K562 (cell line): ENCODE measurements at regions not wholly inside any gene's neighbourhood (a gene's known extent, or its start where the extent isn't known, plus 50 kb on each side); places are given as distances from the start of the nearest gene placed in this dataset.

Source experiments
- ATAC-seq: fragments of 200-7000 bp; cut with Tn5 transposase; 3 replicates; pipeline ENCODE4 v1.9.1; 2020; ENCODE audit warnings: moderate library complexity
- BruUV-seq: library from RNA; stranded (reverse); fragments of 400-500 nt; replicated peaks from 2 replicates; lab custom pipeline; 2021; lab: Mats Ljungman, UMichigan
- CTCF ChIA-PET: fragments of 300-600 bp; formaldehyde crosslinking; extraction: SDS; loops from one replicate; lab custom pipeline; 2021; ENCODE audit warnings: low intra/inter-chr PET ratio; lab: Yijun Ruan, JAX
- POLR2A ChIA-PET: fragments of 300-600, 350-650 bp; sonication (Branson Sonifier 250); formaldehyde crosslinking; extraction: SDS; loops from one replicate; lab custom pipeline; 2021; ENCODE audit warnings: antibody characterized with exemption, inconsistent platforms; lab: Yijun Ruan, JAX
- DNase-seq, 4 experiments: peaks; one replicate each; pipeline versions ENCODE4 v3.0.0 to v3.0.0-alpha.2; 2011 to 2018; ENCODE audit warnings: low spot score in 3 of 4, mixed read lengths in 3 of 4; ENCODE audit errors: extremely low read depth in 1 of 4
- FAIRE-seq: peaks from 2 replicates; lab custom pipeline; 2011; peaks lifted over from hg19 to GRCh38; lab: Jason Lieb, UNC
- H2AFZ ChIP-seq: 2 replicates; pipeline ENCODE4 v1.6.0; 2011; ENCODE audit warnings: low read depth, low read length, control low read depth, inconsistent platforms
- H3K27ac ChIP-seq: fragments of 200-600 bp; 3 replicates; pipeline ENCODE4 v1.8.0; 2011; ENCODE audit warnings: low read depth, mild to moderate bottlenecking, control low read depth, inconsistent platforms, low read length, moderate library complexity, mixed read lengths; ENCODE audit errors: extremely low read depth
- H3K27me3 ChIP-seq, 2 experiments: fragments of 300-600 bp in 1 of 2; 2 replicates in 1 of 2; 3 replicates in 1 of 2; pipeline versions ENCODE4 v1.6.0 to v1.8.0; 2011; ENCODE audit warnings: inconsistent platforms in 2 of 2, low read length in 2 of 2, mild to moderate bottlenecking in 1 of 2, mixed read lengths in 1 of 2, moderate library complexity in 1 of 2; ENCODE audit not compliant: control insufficient read depth in 2 of 2, insufficient read depth in 2 of 2
- H3K36me3 ChIP-seq: fragments of 300-600 bp; 3 replicates; pipeline ENCODE4 v1.8.0; 2011; ENCODE audit warnings: mild to moderate bottlenecking, low read length, inconsistent platforms; ENCODE audit not compliant: control insufficient read depth, insufficient read depth
- H3K4me1 ChIP-seq, 2 experiments: fragments of 200-600 bp in 1 of 2; replicated peaks in 1 of 2; 2 replicates in 1 of 2; 3 replicates in 1 of 2; pipeline versions ENCODE4 v1.5.1 to v1.8.0; 2011; ENCODE audit warnings: inconsistent platforms in 2 of 2, low read length in 2 of 2, mild to moderate bottlenecking in 1 of 2, mixed read lengths in 1 of 2, moderate library complexity in 1 of 2; ENCODE audit not compliant: control insufficient read depth in 2 of 2, insufficient read depth in 2 of 2
- H3K4me2 ChIP-seq: 2 replicates; pipeline ENCODE4 v1.6.1; 2011; ENCODE audit warnings: low read length, control low read depth, inconsistent platforms, mixed read lengths; ENCODE audit not compliant: insufficient read depth
- H3K4me3 ChIP-seq: fragments of 200-600 bp; sonication (generic), shearing (Covaris generic); 2 replicates; pipeline ENCODE4 v1.5.1; 2016; ENCODE audit warnings: control low read depth, inconsistent platforms
- H3K79me2 ChIP-seq: fragments of 200-600 bp; 3 replicates; pipeline ENCODE4 v1.8.0; 2011; ENCODE audit warnings: low read length, inconsistent platforms; ENCODE audit not compliant: control insufficient read depth, insufficient read depth
- H3K9ac ChIP-seq, 2 experiments: 2 replicates each; pipeline versions ENCODE4 v1.6.0 to v1.6.1; 2011; ENCODE audit warnings: low read depth in 2 of 2, low read length in 2 of 2, control low read depth in 1 of 2, inconsistent platforms in 1 of 2, mild to moderate bottlenecking in 1 of 2, mixed read lengths in 1 of 2; ENCODE audit not compliant: insufficient read depth in 1 of 2
- H3K9me1 ChIP-seq: one replicate; pipeline ENCODE4 v1.6.0; 2011; ENCODE audit warnings: inconsistent platforms, mild to moderate bottlenecking, low read length, moderate library complexity; ENCODE audit not compliant: control insufficient read depth, insufficient read depth
- H3K9me3 ChIP-seq: replicated peaks from 2 replicates; pipeline ENCODE4 v1.5.1; 2011; ENCODE audit warnings: low read depth, low read length, inconsistent platforms; ENCODE audit not compliant: control insufficient read depth, insufficient read depth
- H4K20me1 ChIP-seq: replicated peaks from 2 replicates; pipeline ENCODE4 v1.6.1; 2011; ENCODE audit warnings: low read length, inconsistent platforms, mixed read lengths; ENCODE audit not compliant: control insufficient read depth, insufficient read depth
- ARID4B ChIP-seq: sonication (generic); formaldehyde crosslinking; IDR thresholded peaks from 2 replicates; pipeline ENCODE4 v1.8.0; 2022; ENCODE audit warnings: mild to moderate bottlenecking, missing genetic modification reagents
- ATF6 ChIP-seq: sonication (generic); formaldehyde crosslinking; IDR thresholded peaks from 2 replicates; pipeline ENCODE4 v1.4.0; 2020; ENCODE audit warnings: mild to moderate bottlenecking, missing genetic modification reagents
- BACH1 ChIP-seq: fragments of 200-800 bp; sonication (Bioruptor generic); IDR thresholded peaks from 2 replicates; pipeline ENCODE4 v1.6.1; 2016; ENCODE audit warnings: missing genetic modification characterization, missing compliant biosample characterization
- CUX1 ChIP-seq: fragments of 200-800 bp; sonication (Bioruptor generic); IDR thresholded peaks from 2 replicates; pipeline ENCODE4 v1.6.1; 2016; ENCODE audit warnings: missing genetic modification characterization, missing compliant biosample characterization
- EHMT2 ChIP-seq: fragments of 450-650 bp; IDR thresholded peaks from 2 replicates; pipeline ENCODE4 v1.6.1; 2018; ENCODE audit warnings: antibody characterized with exemption
- KLF1 ChIP-seq: fragments of 450-650 bp; IDR thresholded peaks from 2 replicates; pipeline ENCODE4 v1.6.1; 2016; ENCODE audit warnings: missing genetic modification characterization, missing compliant biosample characterization
- NR2F6 ChIP-seq: fragments of 450-650 bp; formaldehyde crosslinking; IDR thresholded peaks from 2 replicates; pipeline ENCODE4 v1.4.0; 2020; ENCODE audit warnings: mild to moderate bottlenecking
- SIN3A ChIP-seq, 2 experiments: fragments of 150-350 bp in 1 of 2; IDR thresholded peaks; 2 replicates each; pipeline ENCODE4 v1.6.1; 2011 to 2016; ENCODE audit warnings: borderline replicate concordance in 2 of 2, low read depth in 2 of 2, low read length in 2 of 2, mild to moderate bottlenecking in 2 of 2, moderate library complexity in 2 of 2; ENCODE audit not compliant: control insufficient read depth in 1 of 2
- SMAD3 ChIP-seq: fragments of 450-650 bp; formaldehyde crosslinking; conservative IDR thresholded peaks from 2 replicates; pipeline ENCODE4 v1.4.0; 2020; ENCODE audit warnings: mild to moderate bottlenecking
- SRF ChIP-seq, 2 experiments: fragments of 250-450, 450-650 bp in 1 of 2; sonication (Bioruptor Pico) in 1 of 2; sonication (generic) in 1 of 2; formaldehyde crosslinking; IDR thresholded peaks; 2 replicates each; pipeline versions ENCODE4 v1.5.0 to v1.5.1; 2020 to 2022; ENCODE audit warnings: mild to moderate bottlenecking in 1 of 2, missing genetic modification reagents in 1 of 2
- TEAD2 ChIP-seq: fragments of 450-650 bp; IDR thresholded peaks from 2 replicates; pipeline ENCODE4 v1.6.1; 2016; ENCODE audit warnings: missing genetic modification characterization, control low read depth, missing compliant biosample characterization
- WGBS: fragments of 100-300 bp; shearing (Covaris generic); methylation state at CpG from one replicate; pipeline ENCODE4 v1.1.6; 2016; ENCODE audit warnings: low coverage, mixed read lengths; ENCODE audit not compliant: insufficient coverage; ENCODE audit errors: missing lambda C conversion rate; 5-methylcytosine and 5-hydroxymethylcytosine counted together
- in situ Hi-C: fragments of 300-500 bp; cut with MboI; formaldehyde crosslinking; loops from 4 replicates; pipeline ENCODE4 v1.15.0; 2018; ENCODE audit warnings: inconsistent platforms, mixed read lengths
- intact Hi-C: fragments of 100-400 bp; cut with micrococcal nuclease; formaldehyde crosslinking; loops from 2 replicates; pipeline ENCODE4 v1.14.2; 2022

- in situ Hi-C loops: no loop called here
- Histone ChIP-seq H3K27ac (no peak overlapping the region), H3K9ac (no peak overlapping the region), H3K4me2 (no peak overlapping the region), H3K27me3 (peaks cover 61 to 89% of the 10 kb centered on the region in 2 experiments), H2AFZ (no peak overlapping the region), H3K4me3 (no peak overlapping the region), H4K20me1 (no peaks in the 10 kb centered on the region; the same call in 1 of the 2 replicates), H3K9me3 (peaks cover 6% of the 10 kb centered on the region; the same call in 1 of the 2 replicates), H3K36me3 (no peaks in the 10 kb centered on the region), H3K4me1 (peaks cover 0 to 4% of the 10 kb centered on the region in 2 experiments; a peak in 2 of 5 replicates), H3K79me2 (no peaks in the 10 kb centered on the region), H3K9me1 (no peaks in the 10 kb centered on the region)
- CTCF ChIA-PET: no interaction called here
- ATAC-seq: no peak
- BruUV-seq: no TSS peak
- intact Hi-C loops: no loop called here
- POLR2A ChIA-PET: interaction anchor here (0.6 to 1.1 kb wide), 2 partner anchors 12 to 826 kb away, joined by 3 to 4 read pairs; no protein-coding TSS in a partner anchor
- DNase-seq: no peak
- WGBS: 0% methylated on average over 10 of the region's 10 CpGs
- no peak for FAIRE-seq
- TF ChIP-seq BACH1 (tag) (no peak), CUX1 (no peak), SRF (CRISPR knock-in tag; IDR thresholded peaks at IDR 0.05) (no peak), SMAD3 (CRISPR knock-in tag) (no peak), ATF6 (CRISPR knock-in tag) (no peak), NR2F6 (CRISPR knock-in tag) (no peak), EHMT2 (no peak), KLF1 (tag) (no peak), TEAD2 (tag) (no peak), ARID4B (CRISPR knock-in tag) (no peak), SIN3A (IDR thresholded peaks at IDR 0.05; ENCODE audit: borderline replicate concordance in 2 of 2, control insufficient read depth in 1 of 2, low read depth in 2 of 2, low read length in 2 of 2) (no peak)
Observed at GRCh38 chr5:176722757-176723156, 75.5 kb downstream of the TSPAN17 start.
